ENCODE measurements at regions not wholly inside any gene's neighbourhood (a gene's known extent, or its start where the extent isn't known, plus 50 kb on each side); places are given as distances from the start of the nearest gene placed in this dataset.

DNA sequence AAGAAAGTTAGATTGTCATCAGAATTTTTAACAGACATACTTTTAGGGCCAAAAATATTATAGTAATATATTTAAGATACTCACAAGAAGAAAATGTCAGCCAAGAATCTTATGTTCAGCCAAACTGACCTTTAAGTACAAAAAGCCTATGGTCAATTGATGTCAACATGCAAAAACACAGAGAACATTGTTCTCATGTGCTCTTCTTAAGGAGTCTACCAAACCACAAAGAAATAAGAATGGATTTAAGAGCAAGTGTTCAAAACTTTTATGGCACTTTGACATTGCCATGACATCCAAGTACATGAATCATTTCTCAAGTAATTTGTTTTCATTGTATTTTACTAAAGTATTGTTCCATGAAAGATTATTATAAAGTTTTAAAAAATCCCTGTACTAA is 180.4 kb downstream of the TMEM26 start:
- no peak for ATAC-seq (ENCODE audit: low FRiP score in 2 of 2)
- Histone ChIP-seq H3K27ac (no peak overlapping the region), H3K9me3 (no peaks in the 10 kb centered on the region), H3K4me1 (peaks cover 0 to 3% (median 0%) of the 10 kb centered on the region in 4 donors), H3K36me3 (no peaks in the 10 kb centered on the region), H3K27me3 (no peaks in the 10 kb centered on the region), H3K4me3 (no peak overlapping the region)
- no peak for TF ChIP-seq POLR2A (IDR thresholded peaks at IDR 0.05)
- TF ChIP-seq, protein P1, sequence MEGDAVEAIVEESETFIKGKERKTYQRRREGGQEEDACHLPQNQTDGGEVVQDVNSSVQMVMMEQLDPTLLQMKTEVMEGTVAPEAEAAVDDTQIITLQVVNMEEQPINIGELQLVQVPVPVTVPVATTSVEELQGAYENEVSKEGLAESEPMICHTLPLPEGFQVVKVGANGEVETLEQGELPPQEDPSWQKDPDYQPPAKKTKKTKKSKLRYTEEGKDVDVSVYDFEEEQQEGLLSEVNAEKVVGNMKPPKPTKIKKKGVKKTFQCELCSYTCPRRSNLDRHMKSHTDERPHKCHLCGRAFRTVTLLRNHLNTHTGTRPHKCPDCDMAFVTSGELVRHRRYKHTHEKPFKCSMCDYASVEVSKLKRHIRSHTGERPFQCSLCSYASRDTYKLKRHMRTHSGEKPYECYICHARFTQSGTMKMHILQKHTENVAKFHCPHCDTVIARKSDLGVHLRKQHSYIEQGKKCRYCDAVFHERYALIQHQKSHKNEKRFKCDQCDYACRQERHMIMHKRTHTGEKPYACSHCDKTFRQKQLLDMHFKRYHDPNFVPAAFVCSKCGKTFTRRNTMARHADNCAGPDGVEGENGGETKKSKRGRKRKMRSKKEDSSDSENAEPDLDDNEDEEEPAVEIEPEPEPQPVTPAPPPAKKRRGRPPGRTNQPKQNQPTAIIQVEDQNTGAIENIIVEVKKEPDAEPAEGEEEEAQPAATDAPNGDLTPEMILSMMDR (IDR thresholded peaks at IDR 0.05): no peak
- TF ChIP-seq POLR2AphosphoS5 (IDR thresholded peaks at IDR 0.05): no peak
- TF ChIP-seq EP300 (IDR thresholded peaks at IDR 0.05): no peak
- no peak for DNase-seq

DNA sequence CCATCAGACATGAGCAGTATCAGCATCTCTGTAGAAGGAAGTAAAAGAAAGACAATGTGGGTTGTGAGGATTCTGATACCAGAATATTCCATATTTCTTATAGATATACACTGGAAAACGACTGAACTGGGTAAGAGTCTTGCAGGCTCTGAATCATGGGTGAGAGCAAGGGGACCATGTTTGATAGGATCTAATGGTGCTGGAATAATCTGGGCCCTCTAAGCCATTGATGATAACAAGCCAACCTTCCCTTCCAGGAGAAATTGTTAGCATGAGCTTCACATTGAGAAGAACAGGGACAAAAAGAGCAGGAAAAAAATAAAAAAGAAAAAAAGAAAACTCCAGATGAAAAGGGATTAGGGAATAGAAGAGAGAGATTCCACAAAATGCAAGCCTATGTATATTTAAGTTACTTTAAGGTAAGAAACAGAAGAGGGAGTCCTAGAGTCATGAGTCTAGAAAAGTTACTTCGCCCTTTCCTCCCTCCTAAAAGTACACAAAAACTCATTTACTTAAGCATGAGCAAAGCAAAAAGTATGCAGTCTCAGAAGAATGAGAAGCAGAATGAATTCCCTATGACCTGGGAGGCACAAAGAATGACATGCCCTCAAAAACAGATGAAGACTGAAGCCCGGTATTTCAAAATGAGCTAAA is 181.9 kb downstream of the TMEM26 start:
- Histone ChIP-seq H3K4me1 (peaks cover 0 to 3% (median 0%) of the 10 kb centered on the region in 4 donors), H3K27me3 (no peaks in the 10 kb centered on the region), H3K9me3 (no peaks in the 10 kb centered on the region), H3K36me3 (no peaks in the 10 kb centered on the region), H3K4me3 (no peak overlapping the region), H3K27ac (no peak overlapping the region)
- WGBS, 2 donors: 49 to 57% methylated on average over 3 of the region's 3 CpGs
- no peak for ATAC-seq (ENCODE audit: low FRiP score in 2 of 2)
- TF ChIP-seq POLR2AphosphoS5 (IDR thresholded peaks at IDR 0.05) (no peak), EP300 (IDR thresholded peaks at IDR 0.05) (no peak), POLR2A (IDR thresholded peaks at IDR 0.05) (no peak)
- TF ChIP-seq, protein P1 (IDR thresholded peaks at IDR 0.05): peak in 1 of 6 experiments; percentile 31
- no peak for DNase-seq

DNA sequence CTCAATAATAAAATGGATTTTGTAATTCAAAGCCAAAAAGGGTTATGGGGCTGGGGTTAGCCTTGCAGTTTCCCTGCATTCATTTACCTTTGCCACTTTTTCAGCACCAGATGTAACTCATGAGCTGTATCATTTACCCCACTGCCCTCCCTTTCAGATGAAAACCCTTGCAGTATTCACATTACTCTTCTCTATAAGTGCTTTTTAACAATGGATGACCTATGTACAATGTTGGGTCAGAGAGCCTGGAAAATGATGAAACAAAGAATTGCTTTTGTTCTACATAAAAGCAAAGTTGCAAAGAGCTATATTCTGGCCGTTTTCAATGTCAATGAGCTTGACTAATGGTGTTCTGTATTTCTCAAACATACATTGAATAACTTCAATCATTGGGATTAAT is 189.7 kb downstream of the TMEM26 start:
- no peak overlapping the region for H3K4me3 ChIP-seq
- TF ChIP-seq EP300 (IDR thresholded peaks at IDR 0.05) (no peak), POLR2AphosphoS5 (IDR thresholded peaks at IDR 0.05) (no peak), POLR2A (IDR thresholded peaks at IDR 0.05) (no peak)
- TF ChIP-seq, protein P1 (IDR thresholded peaks at IDR 0.05): no peak
- WGBS, 2 donors: 60 to 70% methylated on average over 1 of the region's 1 CpG
- ATAC-seq (ENCODE audit: low FRiP score in 2 of 2) (no peak), DNase-seq (no peak)
- H3K27me3 ChIP-seq: no peaks in the 10 kb centered on the region
- H3K36me3 ChIP-seq: no peaks in the 10 kb centered on the region
- no peak overlapping the region for H3K27ac ChIP-seq
- H3K9me3 ChIP-seq: no peaks in the 10 kb centered on the region
- no peaks in the 10 kb centered on the region for H3K4me1 ChIP-seq

DNA sequence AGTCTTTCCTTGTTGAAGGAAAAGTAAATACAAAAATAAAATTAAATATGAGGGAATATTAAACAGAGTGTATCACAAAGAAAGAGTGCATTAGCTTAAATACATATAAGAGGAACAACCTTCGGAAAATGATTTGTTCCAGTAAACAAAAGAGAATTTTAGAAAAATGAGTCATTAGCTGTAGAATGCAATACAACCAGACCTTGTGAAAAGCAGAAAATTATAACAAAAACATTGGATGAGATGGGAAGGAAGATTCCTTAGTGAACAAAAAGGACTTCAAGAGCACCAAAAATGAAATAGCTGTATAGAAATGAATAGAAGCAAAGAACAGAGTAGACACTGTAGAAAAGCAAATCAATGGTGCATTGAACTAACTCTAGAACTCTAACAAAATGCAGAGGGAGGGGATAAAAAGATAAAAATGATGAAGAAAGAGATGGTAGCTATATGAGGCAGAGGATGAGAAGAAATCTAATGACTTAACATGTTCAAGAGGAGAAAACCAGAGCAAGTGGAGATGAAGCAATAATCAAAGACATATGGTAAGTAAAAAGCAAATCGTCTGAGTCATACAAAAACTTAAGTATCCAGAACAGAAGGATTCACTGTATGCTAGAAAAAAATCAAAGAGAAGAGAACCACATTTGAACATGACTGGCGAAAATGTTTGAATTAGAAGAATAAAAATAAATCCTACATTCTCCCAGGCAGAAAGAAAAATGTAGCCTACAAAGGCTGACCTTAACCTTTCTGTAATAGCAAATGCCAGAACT is 190.5 kb downstream of the TMEM26 start:
- ATAC-seq (ENCODE audit: low FRiP score in 2 of 2): no peak

More for the DNA sequence above, 190.5 kb downstream of the TMEM26 start:
- TF ChIP-seq POLR2A (IDR thresholded peaks at IDR 0.05): no peak
- no peak for TF ChIP-seq EP300 (IDR thresholded peaks at IDR 0.05)
- no peak for TF ChIP-seq POLR2AphosphoS5 (IDR thresholded peaks at IDR 0.05)
- TF ChIP-seq, protein P1 (IDR thresholded peaks at IDR 0.05): no peak
- no peaks in the 10 kb centered on the region for H3K9me3 ChIP-seq
- DNase-seq: no peak
- no peaks in the 10 kb centered on the region for H3K27me3 ChIP-seq
- H3K4me3 ChIP-seq: no peak overlapping the region
- H3K27ac ChIP-seq: no peak overlapping the region
- no peaks in the 10 kb centered on the region for H3K36me3 ChIP-seq
- WGBS, 2 donors: 81 to 87% methylated on average over 3 of the region's 3 CpGs
- H3K4me1 ChIP-seq: no peaks in the 10 kb centered on the region
